GM23338 (cell line): ENCODE measurements at regions not wholly inside any gene's neighbourhood (a gene's known extent, or its start where the extent isn't known, plus 50 kb on each side); places are given as distances from the start of the nearest gene placed in this dataset.

Source experiments
- ATAC-seq: fragments of 200-7000 bp; cut with Tn5 transposase; 3 replicates; pipeline ENCODE4 v1.9.1; 2020
- DNase-seq: peaks from one replicate; pipeline ENCODE4 v3.0.0-alpha.2; 2015; ENCODE audit warnings: low spot score
- H2AFZ ChIP-seq: fragments of 200-600 bp; sonication (generic); 2 replicates; pipeline ENCODE4 v1.8.0; 2016; ENCODE audit warnings: antibody characterized with exemption, mild to moderate bottlenecking, moderate library complexity
- H3F3A ChIP-seq: fragments of 200-600 bp; sonication (generic); replicated peaks from 2 replicates; pipeline ENCODE4 v1.8.0; 2017; ENCODE audit warnings: antibody characterized with exemption, mixed run types, low read depth
- H3K27ac ChIP-seq: fragments of 200-600 bp; sonication (generic); 2 replicates; pipeline ENCODE4 v1.6.1; 2016; ENCODE audit warnings: low read depth
- H3K27me3 ChIP-seq: fragments of 200-600 bp; sonication (generic); 2 replicates; pipeline ENCODE4 v1.8.0; 2016; ENCODE audit warnings: mild to moderate bottlenecking, mixed run types, moderate library complexity; ENCODE audit not compliant: insufficient read depth
- H3K36me3 ChIP-seq: fragments of 200-600 bp; sonication (generic); 2 replicates; pipeline ENCODE4 v1.8.0; 2016; ENCODE audit warnings: mild to moderate bottlenecking; ENCODE audit not compliant: insufficient read depth
- H3K4me1 ChIP-seq: fragments of 200-600 bp; sonication (generic); 2 replicates; pipeline ENCODE4 v1.8.0; 2016; ENCODE audit warnings: mild to moderate bottlenecking, moderate library complexity; ENCODE audit not compliant: insufficient read depth
- H3K4me2 ChIP-seq: fragments of 200-600 bp; sonication (generic); 2 replicates; pipeline ENCODE4 v1.7.1; 2017; ENCODE audit warnings: mixed run types
- H3K4me3 ChIP-seq: fragments of 200-600 bp; sonication (generic); 2 replicates; pipeline ENCODE4 v1.6.1; 2016; ENCODE audit warnings: mixed run types
- H3K79me2 ChIP-seq: fragments of 200-600 bp; sonication (generic); replicated peaks from 2 replicates; pipeline ENCODE4 v1.8.0; 2017; ENCODE audit warnings: mild to moderate bottlenecking; ENCODE audit not compliant: insufficient read depth
- H3K9me2 ChIP-seq: fragments of 200-600 bp; sonication (generic); 2 replicates; pipeline ENCODE4 v1.8.0; 2017; ENCODE audit not compliant: insufficient read depth
- H4K20me1 ChIP-seq: fragments of 200-600 bp; sonication (generic); replicated peaks from 2 replicates; pipeline ENCODE4 v1.8.0; 2017; ENCODE audit warnings: mild to moderate bottlenecking; ENCODE audit not compliant: insufficient read depth
- H3K27ac Mint-ChIP-seq: 2 replicates; pipeline ENCODE4 v1.8.0; 2020; ENCODE audit warnings: inconsistent platforms, mild to moderate bottlenecking, moderate library complexity, mixed read lengths
- H3K27me3 Mint-ChIP-seq: 3 replicates; pipeline ENCODE4 v1.8.0; 2022; ENCODE audit warnings: low read depth, mild to moderate bottlenecking, moderate library complexity, mixed read lengths, inconsistent platforms; ENCODE audit not compliant: insufficient read depth, poor library complexity
- H3K36me3 Mint-ChIP-seq: 3 replicates; pipeline ENCODE4 v1.8.0; 2021; ENCODE audit warnings: low read depth, mild to moderate bottlenecking, inconsistent platforms, moderate library complexity, mixed read lengths
- H3K4me1 Mint-ChIP-seq: 3 replicates; pipeline ENCODE4 v1.8.0; 2020; ENCODE audit warnings: mild to moderate bottlenecking, inconsistent platforms, mixed read lengths
- H3K4me3 Mint-ChIP-seq: 3 replicates; pipeline ENCODE4 v1.8.0; 2021; ENCODE audit warnings: moderate library complexity, mild to moderate bottlenecking, inconsistent platforms, mixed read lengths
- H3K9me3 Mint-ChIP-seq: 3 replicates; pipeline ENCODE4 v1.8.0; 2020; ENCODE audit warnings: moderate library complexity, mild to moderate bottlenecking, inconsistent platforms, mixed read lengths
- CREB1 ChIP-seq: fragments of 250-450 bp; sonication (Bioruptor Pico); IDR thresholded peaks from 2 replicates; pipeline ENCODE4 v1.5.0; 2020; ENCODE audit warnings: low read depth, mild to moderate bottlenecking, moderate library complexity
- EZH2 ChIP-seq: fragments of 200-600 bp; sonication (generic); IDR thresholded peaks from one replicate; pipeline ENCODE4 v1.8.0; 2017; ENCODE audit warnings: antibody characterized with exemption, mild to moderate bottlenecking, low read depth; ENCODE audit not compliant: unreplicated experiment
- EZH2phosphoT487 ChIP-seq: fragments of 200-600 bp; sonication (generic); IDR thresholded peaks from one replicate; pipeline ENCODE4 v1.8.1; 2018; ENCODE audit warnings: antibody characterized with exemption; ENCODE audit not compliant: unreplicated experiment
- STAT1 ChIP-seq: IDR thresholded peaks from one replicate; pipeline ENCODE4 v1.6.1; 2016; ENCODE audit warnings: antibody characterized with exemption; ENCODE audit not compliant: unreplicated experiment
- ZNF114 ChIP-seq: fragments of 250-450 bp; sonication (Bioruptor Pico); IDR thresholded peaks from 2 replicates; pipeline ENCODE4 v1.5.0; 2020; ENCODE audit warnings: mild to moderate bottlenecking, moderate library complexity
- TF ChIP-seq, protein P1 (sequence below): IDR thresholded peaks from one replicate; pipeline ENCODE4 v1.6.1; 2018; ENCODE audit warnings: antibody characterized with exemption; ENCODE audit not compliant: unreplicated experiment

DNA sequence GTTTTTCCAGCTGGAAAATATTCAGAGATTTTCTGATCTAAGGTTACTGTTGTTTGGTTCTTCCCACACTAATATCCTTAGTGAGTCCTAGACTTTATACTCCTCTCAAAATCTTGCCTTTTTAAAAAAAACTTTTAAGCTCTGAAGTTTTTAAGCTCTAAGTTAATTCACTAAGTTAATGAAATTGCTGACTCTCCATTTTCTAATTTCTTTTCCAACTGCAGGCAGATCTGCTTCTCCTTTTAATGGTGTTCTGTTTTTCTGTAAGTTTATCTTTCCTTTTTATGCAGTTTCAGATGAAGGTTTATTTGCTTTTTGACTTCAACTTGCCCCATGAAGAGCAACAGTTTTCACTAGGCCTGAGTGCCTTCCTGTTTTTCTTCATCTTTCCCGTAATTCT, 125.8 kb upstream of the ARHGAP42 start (continued):
- TF ChIP-seq, protein P1, sequence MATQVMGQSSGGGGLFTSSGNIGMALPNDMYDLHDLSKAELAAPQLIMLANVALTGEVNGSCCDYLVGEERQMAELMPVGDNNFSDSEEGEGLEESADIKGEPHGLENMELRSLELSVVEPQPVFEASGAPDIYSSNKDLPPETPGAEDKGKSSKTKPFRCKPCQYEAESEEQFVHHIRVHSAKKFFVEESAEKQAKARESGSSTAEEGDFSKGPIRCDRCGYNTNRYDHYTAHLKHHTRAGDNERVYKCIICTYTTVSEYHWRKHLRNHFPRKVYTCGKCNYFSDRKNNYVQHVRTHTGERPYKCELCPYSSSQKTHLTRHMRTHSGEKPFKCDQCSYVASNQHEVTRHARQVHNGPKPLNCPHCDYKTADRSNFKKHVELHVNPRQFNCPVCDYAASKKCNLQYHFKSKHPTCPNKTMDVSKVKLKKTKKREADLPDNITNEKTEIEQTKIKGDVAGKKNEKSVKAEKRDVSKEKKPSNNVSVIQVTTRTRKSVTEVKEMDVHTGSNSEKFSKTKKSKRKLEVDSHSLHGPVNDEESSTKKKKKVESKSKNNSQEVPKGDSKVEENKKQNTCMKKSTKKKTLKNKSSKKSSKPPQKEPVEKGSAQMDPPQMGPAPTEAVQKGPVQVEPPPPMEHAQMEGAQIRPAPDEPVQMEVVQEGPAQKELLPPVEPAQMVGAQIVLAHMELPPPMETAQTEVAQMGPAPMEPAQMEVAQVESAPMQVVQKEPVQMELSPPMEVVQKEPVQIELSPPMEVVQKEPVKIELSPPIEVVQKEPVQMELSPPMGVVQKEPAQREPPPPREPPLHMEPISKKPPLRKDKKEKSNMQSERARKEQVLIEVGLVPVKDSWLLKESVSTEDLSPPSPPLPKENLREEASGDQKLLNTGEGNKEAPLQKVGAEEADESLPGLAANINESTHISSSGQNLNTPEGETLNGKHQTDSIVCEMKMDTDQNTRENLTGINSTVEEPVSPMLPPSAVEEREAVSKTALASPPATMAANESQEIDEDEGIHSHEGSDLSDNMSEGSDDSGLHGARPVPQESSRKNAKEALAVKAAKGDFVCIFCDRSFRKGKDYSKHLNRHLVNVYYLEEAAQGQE, result no peak
- no peak for TF ChIP-seq ZNF114
- no peak for TF ChIP-seq EZH2phosphoT487

DNA sequence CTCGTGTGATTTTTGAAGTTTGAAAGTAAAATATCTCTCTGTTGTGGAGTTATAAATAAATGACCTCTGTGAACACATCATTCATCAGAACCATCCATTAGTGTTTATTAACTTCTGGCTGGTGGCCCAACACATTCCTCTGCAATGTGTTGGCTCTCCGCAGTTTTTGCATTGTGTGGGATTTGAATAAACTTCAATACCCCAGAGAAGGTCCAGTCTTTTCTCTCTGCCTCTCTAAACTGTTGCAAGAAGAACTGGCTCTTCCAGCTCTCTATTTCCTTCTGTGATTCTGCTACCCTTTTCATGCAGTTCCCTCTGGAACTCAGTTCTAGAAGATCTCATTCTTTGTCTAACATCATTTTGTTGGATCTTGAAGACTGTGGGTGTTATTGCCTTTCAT, 125.0 kb upstream of the ARHGAP42 start:
- peaks cover 6% of the 10 kb centered on the region; the same call in 1 of the 3 replicates for H3K4me1 Mint-ChIP-seq
- H3K36me3 Mint-ChIP-seq, result no peaks in the 10 kb centered on the region
- Histone ChIP-seq H4K20me1 (no peaks in the 10 kb centered on the region), H3K36me3 (no peaks in the 10 kb centered on the region), H2AFZ (no peak overlapping the region), H3K79me2 (no peaks in the 10 kb centered on the region), H3K9me2 (peaks cover 3% of the 10 kb centered on the region; the same call in 1 of the 2 replicates), H3K4me3 (no peak overlapping the region), H3K4me1 (no peaks in the 10 kb centered on the region), H3K27ac (no peak overlapping the region), H3K4me2 (no peak overlapping the region), H3K27me3 (no peaks in the 10 kb centered on the region), H3F3A (no peaks in the 10 kb centered on the region)
- no peak for TF ChIP-seq CREB1 (CRISPR knock-in tag)
- H3K27me3 Mint-ChIP-seq, result no peaks in the 10 kb centered on the region
- H3K9me3 Mint-ChIP-seq, result no peaks in the 10 kb centered on the region
- DNase-seq, result no peak
- H3K27ac Mint-ChIP-seq, result no peak overlapping the region
- H3K4me3 Mint-ChIP-seq, result no peak overlapping the region
- ATAC-seq, result no peak

DNA sequence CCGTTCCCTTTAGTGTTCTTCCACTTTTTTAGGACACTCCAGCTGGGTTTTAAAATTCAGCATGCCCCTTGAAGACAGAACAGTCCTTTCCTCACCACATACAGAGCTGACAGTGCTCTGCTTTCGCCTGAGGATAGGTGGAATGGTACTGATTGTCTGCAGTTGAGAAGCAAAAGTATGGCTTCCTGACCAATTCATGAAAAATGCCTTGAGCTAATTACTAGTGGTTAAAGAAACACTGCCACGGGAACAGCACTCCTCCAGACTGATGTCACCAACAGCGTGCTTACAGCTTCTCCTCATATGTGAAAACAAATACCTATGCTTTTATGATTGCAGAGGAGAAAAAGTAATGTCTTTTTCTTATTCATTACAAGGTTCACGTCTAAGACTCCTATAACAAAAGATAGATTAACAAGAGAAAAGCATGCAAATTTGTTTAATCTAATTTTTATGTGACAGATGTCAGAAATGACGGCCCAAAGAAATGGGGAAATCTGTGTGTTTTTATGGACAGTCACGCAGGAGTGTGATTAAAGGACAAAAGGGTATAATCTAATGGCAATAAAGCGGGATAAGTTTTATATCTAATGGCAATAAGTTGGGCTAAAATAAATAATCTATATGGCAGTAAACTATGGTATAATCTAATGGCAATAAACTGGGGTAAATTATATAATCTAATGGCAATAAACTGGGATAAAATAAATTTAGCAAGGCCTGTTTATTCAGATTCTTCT, 123.4 kb upstream of the ARHGAP42 start:
- Histone ChIP-seq H3K4me1 (no peaks in the 10 kb centered on the region), H3K27ac (no peak overlapping the region), H3K36me3 (no peaks in the 10 kb centered on the region), H3K4me3 (no peak overlapping the region), H3F3A (no peaks in the 10 kb centered on the region), H2AFZ (peak overlapping the region; percentile 73; the same call in 1 of the 2 replicates), H3K79me2 (no peaks in the 10 kb centered on the region), H3K27me3 (no peaks in the 10 kb centered on the region), H3K9me2 (peaks cover 3% of the 10 kb centered on the region; the same call in 1 of the 2 replicates), H3K4me2 (no peak overlapping the region), H4K20me1 (no peaks in the 10 kb centered on the region)
- no peak for ATAC-seq
- Mint-ChIP-seq H3K4me3 (no peak overlapping the region), H3K27me3 (no peaks in the 10 kb centered on the region), H3K36me3 (no peaks in the 10 kb centered on the region), H3K4me1 (peaks cover 6% of the 10 kb centered on the region; the same call in 1 of the 3 replicates), H3K9me3 (no peaks in the 10 kb centered on the region), H3K27ac (no peak overlapping the region)
- DNase-seq, result no peak
- TF ChIP-seq, protein P1, result no peak
- no peak for TF ChIP-seq STAT1
- TF ChIP-seq EZH2, result no peak
